OCI-LY3 (cell line): ENCODE measurements at regions not wholly inside any gene's neighbourhood (a gene's known extent, or its start where the extent isn't known, plus 50 kb on each side); places are given as distances from the start of the nearest gene placed in this dataset.

Experiments used
- EZH2phosphoT487 ChIP-seq: fragments of 200-600 bp; shearing (Covaris generic); IDR thresholded peaks from 2 replicates; pipeline ENCODE4 v1.6.1; 2018; ENCODE audit warnings: antibody characterized with exemption, mixed run types, low read depth
- TF ChIP-seq, protein P1 (sequence below): fragments of 200-600, 300-600 bp; sonication (generic); IDR thresholded peaks from 2 replicates; pipeline ENCODE4 v1.5.1; 2014; ENCODE audit warnings: antibody characterized with exemption, low read length, low read depth

DNA sequence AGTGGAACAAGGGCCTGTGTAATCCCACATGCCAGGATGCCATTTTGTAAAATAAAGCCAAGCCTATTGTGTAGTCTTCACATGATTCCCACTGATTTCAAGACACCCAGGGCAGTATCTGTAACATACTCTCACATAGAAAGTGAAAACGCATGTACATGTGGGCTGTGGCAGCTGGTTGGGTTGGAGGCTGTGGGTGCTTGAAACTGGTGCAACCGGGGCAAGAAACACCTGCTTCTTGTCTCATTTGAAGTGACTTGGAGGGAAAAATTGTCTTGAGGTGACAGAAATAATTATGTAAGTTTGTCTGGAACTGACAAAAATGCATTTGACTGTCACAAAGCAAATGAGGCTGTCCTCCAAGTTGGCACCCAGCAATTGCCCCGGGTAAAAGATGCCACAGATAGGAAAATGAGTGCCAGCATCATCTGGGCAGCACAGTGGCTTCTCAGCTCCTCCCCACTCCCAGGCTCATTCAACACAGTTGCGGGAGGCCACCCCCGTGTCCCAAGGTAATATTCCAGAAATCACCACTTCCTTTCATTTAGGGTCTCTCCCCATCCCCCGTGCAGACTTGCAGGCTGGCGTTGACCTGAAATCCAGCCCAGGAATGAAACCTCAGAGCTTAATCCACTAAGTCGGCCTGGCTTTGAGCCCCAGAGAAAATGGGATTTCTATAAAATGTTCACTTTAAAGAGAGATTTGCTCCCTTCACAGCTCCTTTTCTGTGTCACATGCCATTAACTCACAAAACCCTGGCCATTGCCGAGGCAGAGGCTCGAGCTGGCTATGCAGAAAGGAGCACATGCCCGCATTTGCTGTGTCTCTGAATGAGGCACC lies 293.9 kb upstream of the PARD3B start:
- TF ChIP-seq, protein P1, sequence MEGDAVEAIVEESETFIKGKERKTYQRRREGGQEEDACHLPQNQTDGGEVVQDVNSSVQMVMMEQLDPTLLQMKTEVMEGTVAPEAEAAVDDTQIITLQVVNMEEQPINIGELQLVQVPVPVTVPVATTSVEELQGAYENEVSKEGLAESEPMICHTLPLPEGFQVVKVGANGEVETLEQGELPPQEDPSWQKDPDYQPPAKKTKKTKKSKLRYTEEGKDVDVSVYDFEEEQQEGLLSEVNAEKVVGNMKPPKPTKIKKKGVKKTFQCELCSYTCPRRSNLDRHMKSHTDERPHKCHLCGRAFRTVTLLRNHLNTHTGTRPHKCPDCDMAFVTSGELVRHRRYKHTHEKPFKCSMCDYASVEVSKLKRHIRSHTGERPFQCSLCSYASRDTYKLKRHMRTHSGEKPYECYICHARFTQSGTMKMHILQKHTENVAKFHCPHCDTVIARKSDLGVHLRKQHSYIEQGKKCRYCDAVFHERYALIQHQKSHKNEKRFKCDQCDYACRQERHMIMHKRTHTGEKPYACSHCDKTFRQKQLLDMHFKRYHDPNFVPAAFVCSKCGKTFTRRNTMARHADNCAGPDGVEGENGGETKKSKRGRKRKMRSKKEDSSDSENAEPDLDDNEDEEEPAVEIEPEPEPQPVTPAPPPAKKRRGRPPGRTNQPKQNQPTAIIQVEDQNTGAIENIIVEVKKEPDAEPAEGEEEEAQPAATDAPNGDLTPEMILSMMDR: no peak
- TF ChIP-seq EZH2phosphoT487: no peak
